IMR-90 (cell line): ENCODE measurements at regions not wholly inside any gene's neighbourhood (a gene's known extent, or its start where the extent isn't known, plus 50 kb on each side); places are given as distances from the start of the nearest gene placed in this dataset.

Experiments
- BHLHE40 ChIP-seq: fragments of 150-350 bp; IDR thresholded peaks from 2 replicates; pipeline ENCODE4 v1.6.1; 2016; ENCODE audit warnings: mild to moderate bottlenecking, low read depth, low read length
- CEBPB ChIP-seq: IDR thresholded peaks from 2 replicates; pipeline ENCODE4 v1.6.1; 2012; ENCODE audit warnings: low read depth, low read length, improper control_type of control experiment
- CHD1 ChIP-seq: IDR thresholded peaks from 2 replicates; pipeline ENCODE4 v1.6.1; 2012; ENCODE audit warnings: low read depth, low read length, improper control_type of control experiment
- CTCF ChIP-seq: conservative IDR thresholded peaks from 2 replicates; pipeline ENCODE4 v1.5.1; 2012; ENCODE audit warnings: mild to moderate bottlenecking, low read depth, low read length, improper control_type of control experiment
- ELK1 ChIP-seq: fragments of 150-350 bp; IDR thresholded peaks from 2 replicates; pipeline ENCODE4 v1.6.1; 2016; ENCODE audit warnings: low read depth, mild to moderate bottlenecking, low read length, moderate library complexity, borderline replicate concordance
- FOS ChIP-seq: fragments of 150-350 bp; IDR thresholded peaks from 2 replicates; pipeline ENCODE4 v1.6.1; 2016; ENCODE audit warnings: low read depth, low read length
- MAFK ChIP-seq: IDR thresholded peaks from 2 replicates; pipeline ENCODE4 v1.6.1; 2012; ENCODE audit warnings: low read depth, low read length, improper control_type of control experiment
- MAZ ChIP-seq: IDR thresholded peaks from 2 replicates; pipeline ENCODE4 v1.6.1; 2012; ENCODE audit warnings: low read depth, mild to moderate bottlenecking, low read length, improper control_type of control experiment, moderate library complexity, borderline replicate concordance
- POLR2A ChIP-seq: IDR thresholded peaks from 2 replicates; pipeline ENCODE4 v1.6.1; 2012; ENCODE audit warnings: mild to moderate bottlenecking, low read depth, low read length
- RAD21 ChIP-seq: IDR thresholded peaks from 2 replicates; pipeline ENCODE4 v1.6.1; 2012; ENCODE audit warnings: low read length, improper control_type of control experiment
- RCOR1 ChIP-seq: IDR thresholded peaks from 2 replicates; pipeline ENCODE4 v1.6.1; 2012; ENCODE audit warnings: mild to moderate bottlenecking, low read length, improper control_type of control experiment; ENCODE audit not compliant: insufficient replicate concordance
- RFX5 ChIP-seq: IDR thresholded peaks from 2 replicates; pipeline ENCODE4 v1.8.0; 2012; ENCODE audit warnings: low read depth, mild to moderate bottlenecking, low read length, moderate library complexity
- SMC3 ChIP-seq: fragments of 150-350 bp; IDR thresholded peaks from 2 replicates; pipeline ENCODE4 v1.6.1; 2016; ENCODE audit warnings: low read depth, mild to moderate bottlenecking, antibody characterized with exemption, low read length, moderate library complexity
- TF ChIP-seq, protein P1 (sequence below): fragments of 150-350 bp; IDR thresholded peaks from 2 replicates; pipeline ENCODE4 v1.6.1; 2017; ENCODE audit warnings: mild to moderate bottlenecking, antibody characterized with exemption, low read length, low read depth

GRCh38 chr15:88391700-88392099, 75.5 kb downstream of the MRPL46 start:
- TF ChIP-seq CTCF: no peak
- no peak for TF ChIP-seq RAD21
- TF ChIP-seq POLR2A: no peak
- no peak for TF ChIP-seq FOS
- no peak for TF ChIP-seq SMC3
- TF ChIP-seq CEBPB: no peak
- no peak for TF ChIP-seq RFX5
- TF ChIP-seq, protein P1, sequence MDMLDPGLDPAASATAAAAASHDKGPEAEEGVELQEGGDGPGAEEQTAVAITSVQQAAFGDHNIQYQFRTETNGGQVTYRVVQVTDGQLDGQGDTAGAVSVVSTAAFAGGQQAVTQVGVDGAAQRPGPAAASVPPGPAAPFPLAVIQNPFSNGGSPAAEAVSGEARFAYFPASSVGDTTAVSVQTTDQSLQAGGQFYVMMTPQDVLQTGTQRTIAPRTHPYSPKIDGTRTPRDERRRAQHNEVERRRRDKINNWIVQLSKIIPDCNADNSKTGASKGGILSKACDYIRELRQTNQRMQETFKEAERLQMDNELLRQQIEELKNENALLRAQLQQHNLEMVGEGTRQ: no peak
- no peak for TF ChIP-seq ELK1
- no peak for TF ChIP-seq CHD1
- no peak for TF ChIP-seq MAZ
- TF ChIP-seq RCOR1: no peak
- TF ChIP-seq MAFK: no peak
- TF ChIP-seq BHLHE40: no peak
